ENCODE measurements at regions not wholly inside any gene's neighbourhood (a gene's known extent, or its start where the extent isn't known, plus 50 kb on each side); places are given as distances from the start of the nearest gene placed in this dataset.

GRCh38 chr6:113060664-113061063 is 713.5 kb downstream of the RFPL4B start:
- ChIA-PET POLR2A (no interaction called here), CTCF (no interaction called here)
- FAIRE-seq (no peak), DNase-seq (ENCODE audit: low read depth in 1 of 2, low spot score in 1 of 2) (no peak), ATAC-seq (no peak)
- Histone ChIP-seq H3K9me3 (no peaks in the 10 kb centered on the region), H3K4me3 (no peak overlapping the region), H3K4me1 (no peaks in the 10 kb centered on the region), H3K4me2 (no peak overlapping the region), H3K27ac (no peak overlapping the region)
- 39% methylated on average over 2 of the region's 2 CpGs for WGBS (ENCODE audit: missing lambda C conversion rate)
- TF ChIP-seq SREBF2 (IDR thresholded peaks at IDR 0.05) (no peak), RNF2 (IDR thresholded peaks at IDR 0.05; ENCODE audit: borderline replicate concordance, low read depth) (no peak), MYC (IDR thresholded peaks at IDR 0.05; ENCODE audit: borderline replicate concordance, low read length) (no peak), MAZ (IDR thresholded peaks at IDR 0.05; ENCODE audit: borderline replicate concordance, low read depth, low read length) (no peak), MAFK (IDR thresholded peaks at IDR 0.05; ENCODE audit: partially characterized antibody) (no peak), FOSL2 (IDR thresholded peaks at IDR 0.05) (no peak), FOSL2 (CRISPR knock-in tag; IDR thresholded peaks at IDR 0.05) (no peak)

- DNase-seq (ENCODE audit: low read depth in 1 of 2, low spot score in 1 of 2) (no peak), FAIRE-seq (no peak), ATAC-seq (no peak)
- Histone ChIP-seq H3K4me3 (no peak overlapping the region), H3K4me1 (no peaks in the 10 kb centered on the region), H3K4me2 (no peak overlapping the region), H3K27ac (no peak overlapping the region), H3K9me3 (0 out of 3 replicates have a peak, but pooled peaks cover 2% of the 10 kb centered on the region)
- WGBS (ENCODE audit: missing lambda C conversion rate), result 45% methylated on average over 2 of the region's 2 CpGs
- TF ChIP-seq HOXB13 (CRISPR knock-in tag; IDR thresholded peaks at IDR 0.05; ENCODE audit: low read depth), result no peak
- TF ChIP-seq NPAS2 (CRISPR knock-in tag; IDR thresholded peaks at IDR 0.05; ENCODE audit: borderline replicate concordance), result no peak
- TF ChIP-seq CEBPB (IDR thresholded peaks at IDR 0.05), result no peak
- CTCF ChIA-PET, result interaction anchor here (0.7 kb wide), 1 partner anchor 10 kb away, joined by 3 read pairs; no protein-coding TSS in a partner anchor
- POLR2A ChIA-PET, result no interaction called here
Measured at GRCh38 chr6:113065611-113066010, 718.5 kb downstream of the RFPL4B start.

- WGBS (ENCODE audit: missing lambda C conversion rate), result 69% methylated on average over 3 of the region's 3 CpGs
- ATAC-seq, result no peak
- TF ChIP-seq PBX3 (IDR thresholded peaks at IDR 0.05) (no peak), NPAS2 (CRISPR knock-in tag; IDR thresholded peaks at IDR 0.05; ENCODE audit: borderline replicate concordance) (no peak), CBX2 (IDR thresholded peaks at IDR 0.05; ENCODE audit: borderline replicate concordance, low read depth) (no peak), FOSL2 (IDR thresholded peaks at IDR 0.05) (no peak), FOSL2 (CRISPR knock-in tag; IDR thresholded peaks at IDR 0.05) (no peak), HOXB5 (CRISPR knock-in tag; IDR thresholded peaks at IDR 0.05) (no peak), ZSCAN20 (CRISPR knock-in tag; IDR thresholded peaks at IDR 0.05) (no peak), CHD2 (IDR thresholded peaks at IDR 0.05; ENCODE audit: low read length, partially characterized antibody) (no peak), EHMT2 (IDR thresholded peaks at IDR 0.05; ENCODE audit: low read depth) (no peak), POLR2A (IDR thresholded peaks at IDR 0.05; ENCODE audit: low read length) (no peak), RARB (CRISPR knock-in tag; IDR thresholded peaks at IDR 0.05) (no peak), HES2 (IDR thresholded peaks at IDR 0.05) (no peak), BCL3 (IDR thresholded peaks at IDR 0.05) (no peak), ZC3H11A (IDR thresholded peaks at IDR 0.05) (no peak), RFX5 (IDR thresholded peaks at IDR 0.05) (no peak), HOXA7 (CRISPR knock-in tag; IDR thresholded peaks at IDR 0.05) (no peak), KDM1A (IDR thresholded peaks at IDR 0.05; ENCODE audit: low read depth) (no peak), MAFK (IDR thresholded peaks at IDR 0.05; ENCODE audit: partially characterized antibody) (no peak), HOXB13 (CRISPR knock-in tag; IDR thresholded peaks at IDR 0.05; ENCODE audit: low read depth) (no peak), ZFP36 (IDR thresholded peaks at IDR 0.05; ENCODE audit: borderline replicate concordance, partially characterized antibody) (no peak), HDAC2 (IDR thresholded peaks at IDR 0.05) (no peak)
- Histone ChIP-seq H3K9me3 (0 out of 3 replicates have a peak, but pooled peaks cover 2% of the 10 kb centered on the region), H3K4me3 (no peak overlapping the region), H3K27ac (no peak overlapping the region), H3K4me2 (no peak overlapping the region), H3K4me1 (no peaks in the 10 kb centered on the region)
- ChIA-PET CTCF (no interaction called here), POLR2A (no interaction called here)
- FAIRE-seq, result no peak
- no peak for DNase-seq (ENCODE audit: low read depth in 1 of 2, low spot score in 1 of 2)
Measured at GRCh38 chr6:113067612-113068275, 720.6 kb downstream of the RFPL4B start.

All from A549 (cell line).